ENCODE measurements at regions not wholly inside any gene's neighbourhood (a gene's known extent, or its start where the extent isn't known, plus 50 kb on each side); places are given as distances from the start of the nearest gene placed in this dataset.

DNA sequence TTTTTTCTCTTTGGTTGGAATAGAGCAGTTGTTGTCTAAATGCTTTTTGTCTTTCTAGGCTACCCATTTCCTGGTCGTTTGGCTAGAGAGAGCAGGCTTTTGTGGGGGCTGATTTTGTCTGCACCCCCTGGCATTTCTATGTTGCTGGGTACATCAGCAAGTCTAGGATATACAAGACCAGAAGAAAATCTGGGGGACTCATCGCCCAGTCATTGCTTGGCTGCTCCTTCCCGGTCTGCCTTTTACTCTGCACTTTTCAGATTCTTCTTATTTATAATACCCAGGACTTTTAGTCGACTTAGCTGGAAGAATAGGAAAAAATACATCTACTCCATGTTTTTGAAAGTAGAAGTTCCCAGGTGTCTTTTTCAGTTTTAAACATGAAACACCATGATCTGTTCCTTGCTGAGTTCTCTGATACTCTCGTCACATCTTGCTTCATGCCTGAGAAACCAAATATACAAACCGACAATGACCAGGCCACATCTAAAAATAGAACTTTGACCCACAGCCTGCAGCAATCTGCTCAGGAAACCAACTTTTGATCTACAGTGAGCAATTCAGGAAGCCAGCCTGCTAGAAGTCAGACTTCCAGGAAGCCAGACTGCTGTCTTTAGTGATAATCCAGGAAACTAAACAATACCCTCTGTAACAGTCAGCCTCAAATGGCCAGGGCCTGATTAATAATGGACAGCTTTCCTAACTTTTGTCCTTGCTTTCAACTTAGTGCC lies 163.8 kb upstream of the MEX3C start (continued):
- TF ChIP-seq, protein P1, sequence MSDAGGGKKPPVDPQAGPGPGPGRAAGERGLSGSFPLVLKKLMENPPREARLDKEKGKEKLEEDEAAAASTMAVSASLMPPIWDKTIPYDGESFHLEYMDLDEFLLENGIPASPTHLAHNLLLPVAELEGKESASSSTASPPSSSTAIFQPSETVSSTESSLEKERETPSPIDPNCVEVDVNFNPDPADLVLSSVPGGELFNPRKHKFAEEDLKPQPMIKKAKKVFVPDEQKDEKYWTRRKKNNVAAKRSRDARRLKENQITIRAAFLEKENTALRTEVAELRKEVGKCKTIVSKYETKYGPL (CRISPR knock-in tag; IDR thresholded peaks at IDR 0.05), result no peak
- TF ChIP-seq, protein P2, sequence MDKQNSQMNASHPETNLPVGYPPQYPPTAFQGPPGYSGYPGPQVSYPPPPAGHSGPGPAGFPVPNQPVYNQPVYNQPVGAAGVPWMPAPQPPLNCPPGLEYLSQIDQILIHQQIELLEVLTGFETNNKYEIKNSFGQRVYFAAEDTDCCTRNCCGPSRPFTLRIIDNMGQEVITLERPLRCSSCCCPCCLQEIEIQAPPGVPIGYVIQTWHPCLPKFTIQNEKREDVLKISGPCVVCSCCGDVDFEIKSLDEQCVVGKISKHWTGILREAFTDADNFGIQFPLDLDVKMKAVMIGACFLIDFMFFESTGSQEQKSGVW (CRISPR knock-in tag; IDR thresholded peaks at IDR 0.05; ENCODE audit: borderline replicate concordance), result no peak
- no peak for TF ChIP-seq ISX (CRISPR knock-in tag; conservative IDR thresholded peaks at IDR 0.05)
- TF ChIP-seq, protein P3, sequence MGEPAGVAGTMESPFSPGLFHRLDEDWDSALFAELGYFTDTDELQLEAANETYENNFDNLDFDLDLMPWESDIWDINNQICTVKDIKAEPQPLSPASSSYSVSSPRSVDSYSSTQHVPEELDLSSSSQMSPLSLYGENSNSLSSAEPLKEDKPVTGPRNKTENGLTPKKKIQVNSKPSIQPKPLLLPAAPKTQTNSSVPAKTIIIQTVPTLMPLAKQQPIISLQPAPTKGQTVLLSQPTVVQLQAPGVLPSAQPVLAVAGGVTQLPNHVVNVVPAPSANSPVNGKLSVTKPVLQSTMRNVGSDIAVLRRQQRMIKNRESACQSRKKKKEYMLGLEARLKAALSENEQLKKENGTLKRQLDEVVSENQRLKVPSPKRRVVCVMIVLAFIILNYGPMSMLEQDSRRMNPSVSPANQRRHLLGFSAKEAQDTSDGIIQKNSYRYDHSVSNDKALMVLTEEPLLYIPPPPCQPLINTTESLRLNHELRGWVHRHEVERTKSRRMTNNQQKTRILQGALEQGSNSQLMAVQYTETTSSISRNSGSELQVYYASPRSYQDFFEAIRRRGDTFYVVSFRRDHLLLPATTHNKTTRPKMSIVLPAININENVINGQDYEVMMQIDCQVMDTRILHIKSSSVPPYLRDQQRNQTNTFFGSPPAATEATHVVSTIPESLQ (CRISPR knock-in tag; conservative IDR thresholded peaks at IDR 0.05), result no peak
- no peak for TF ChIP-seq XRCC5 (optimal IDR thresholded peaks at IDR 0.05; ENCODE audit: low read length)
- TF ChIP-seq SRF (IDR thresholded peaks at IDR 0.05; ENCODE audit: low read depth, low read length), result no peak
- TF ChIP-seq NR2C2 (CRISPR knock-in tag; IDR thresholded peaks at IDR 0.05; ENCODE audit: borderline replicate concordance), result peak; percentile 37; the same call in 1 of the 2 replicates
- TF ChIP-seq, protein P4, sequence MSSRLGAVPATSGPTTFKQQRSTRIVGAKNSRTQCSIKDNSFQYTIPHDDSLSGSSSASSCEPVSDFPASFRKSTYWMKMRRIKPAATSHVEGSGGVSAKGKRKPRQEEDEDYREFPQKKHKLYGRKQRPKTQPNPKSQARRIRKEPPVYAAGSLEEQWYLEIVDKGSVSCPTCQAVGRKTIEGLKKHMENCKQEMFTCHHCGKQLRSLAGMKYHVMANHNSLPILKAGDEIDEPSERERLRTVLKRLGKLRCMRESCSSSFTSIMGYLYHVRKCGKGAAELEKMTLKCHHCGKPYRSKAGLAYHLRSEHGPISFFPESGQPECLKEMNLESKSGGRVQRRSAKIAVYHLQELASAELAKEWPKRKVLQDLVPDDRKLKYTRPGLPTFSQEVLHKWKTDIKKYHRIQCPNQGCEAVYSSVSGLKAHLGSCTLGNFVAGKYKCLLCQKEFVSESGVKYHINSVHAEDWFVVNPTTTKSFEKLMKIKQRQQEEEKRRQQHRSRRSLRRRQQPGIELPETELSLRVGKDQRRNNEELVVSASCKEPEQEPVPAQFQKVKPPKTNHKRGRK (CRISPR knock-in tag; IDR thresholded peaks at IDR 0.05), result no peak
- no peak for TF ChIP-seq THYN1 (CRISPR knock-in tag; IDR thresholded peaks at IDR 0.05; ENCODE audit: borderline replicate concordance, low read depth)
- no peak for TF ChIP-seq MZF1 (CRISPR knock-in tag; IDR thresholded peaks at IDR 0.05; ENCODE audit: borderline replicate concordance)
- TF ChIP-seq, protein P5, sequence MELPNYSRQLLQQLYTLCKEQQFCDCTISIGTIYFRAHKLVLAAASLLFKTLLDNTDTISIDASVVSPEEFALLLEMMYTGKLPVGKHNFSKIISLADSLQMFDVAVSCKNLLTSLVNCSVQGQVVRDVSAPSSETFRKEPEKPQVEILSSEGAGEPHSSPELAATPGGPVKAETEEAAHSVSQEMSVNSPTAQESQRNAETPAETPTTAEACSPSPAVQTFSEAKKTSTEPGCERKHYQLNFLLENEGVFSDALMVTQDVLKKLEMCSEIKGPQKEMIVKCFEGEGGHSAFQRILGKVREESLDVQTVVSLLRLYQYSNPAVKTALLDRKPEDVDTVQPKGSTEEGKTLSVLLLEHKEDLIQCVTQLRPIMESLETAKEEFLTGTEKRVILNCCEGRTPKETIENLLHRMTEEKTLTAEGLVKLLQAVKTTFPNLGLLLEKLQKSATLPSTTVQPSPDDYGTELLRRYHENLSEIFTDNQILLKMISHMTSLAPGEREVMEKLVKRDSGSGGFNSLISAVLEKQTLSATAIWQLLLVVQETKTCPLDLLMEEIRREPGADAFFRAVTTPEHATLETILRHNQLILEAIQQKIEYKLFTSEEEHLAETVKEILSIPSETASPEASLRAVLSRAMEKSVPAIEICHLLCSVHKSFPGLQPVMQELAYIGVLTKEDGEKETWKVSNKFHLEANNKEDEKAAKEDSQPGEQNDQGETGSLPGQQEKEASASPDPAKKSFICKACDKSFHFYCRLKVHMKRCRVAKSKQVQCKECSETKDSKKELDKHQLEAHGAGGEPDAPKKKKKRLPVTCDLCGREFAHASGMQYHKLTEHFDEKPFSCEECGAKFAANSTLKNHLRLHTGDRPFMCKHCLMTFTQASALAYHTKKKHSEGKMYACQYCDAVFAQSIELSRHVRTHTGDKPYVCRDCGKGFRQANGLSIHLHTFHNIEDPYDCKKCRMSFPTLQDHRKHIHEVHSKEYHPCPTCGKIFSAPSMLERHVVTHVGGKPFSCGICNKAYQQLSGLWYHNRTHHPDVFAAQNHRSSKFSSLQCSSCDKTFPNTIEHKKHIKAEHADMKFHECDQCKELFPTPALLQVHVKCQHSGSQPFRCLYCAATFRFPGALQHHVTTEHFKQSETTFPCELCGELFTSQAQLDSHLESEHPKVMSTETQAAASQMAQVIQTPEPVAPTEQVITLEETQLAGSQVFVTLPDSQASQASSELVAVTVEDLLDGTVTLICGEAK (IDR thresholded peaks at IDR 0.05), result no peak
- TF ChIP-seq, protein P5 (CRISPR knock-in tag; IDR thresholded peaks at IDR 0.05), result no peak
- TF ChIP-seq TARDBP (CRISPR knock-in tag; IDR thresholded peaks at IDR 0.05), result 0 out of 2 replicates have a peak, but pooled peaks have one; percentile 18

Measured in HepG2 (cell line).